GM19452 (cell line): ENCODE measurements at regions not wholly inside any gene's neighbourhood (a gene's known extent, or its start where the extent isn't known, plus 50 kb on each side); places are given as distances from the start of the nearest gene placed in this dataset.
A peak's percentile ranks its signal among the peaks of the same experiment; 100 is the strongest.
"Not testable (repeated sequence)": the region's sequence is repeated elsewhere in the genome, so short reads cannot be mapped to it uniquely, and the experiment has no call there.

Experiments
- ATAC-seq: cut with Tn5 transposase; IDR thresholded peaks from one replicate; pipeline ENCODE4 v1.9.1; 2021; ENCODE audit not compliant: unreplicated experiment

- no peak for ATAC-seq
Observed at GRCh38 chr1:195278644-195279043, 1329.6 kb downstream of the KCNT2 start.

- no peak for ATAC-seq
Observed at GRCh38 chr1:195275710-195276109, 1332.5 kb downstream of the KCNT2 start.

GRCh38 chr1:195251900-195252299 is 1356.3 kb downstream of the KCNT2 start:
- ATAC-seq: no peak

GRCh38 chr1:195243492-195243891 is 1364.7 kb downstream of the KCNT2 start:
- no peak for ATAC-seq

GRCh38 chr1:195241066-195241465 is 1367.2 kb downstream of the KCNT2 start:
- ATAC-seq: no peak

GRCh38 chr1:195238313-195238712 is 1369.9 kb downstream of the KCNT2 start:
- ATAC-seq: no peak

- ATAC-seq: no peak
Observed at GRCh38 chr1:195236991-195237889, 1371.0 kb downstream of the KCNT2 start.

- no peak for ATAC-seq
Observed at GRCh38 chr1:195218428-195219212, 1389.6 kb downstream of the KCNT2 start.

- no peak for ATAC-seq
Observed at GRCh38 chr1:195202241-195202640, 1406.0 kb downstream of the KCNT2 start.

- ATAC-seq: no peak
Observed at GRCh38 chr1:195200772-195201171, 1407.5 kb downstream of the KCNT2 start.

GRCh38 chr1:195197116-195197515 is 1411.1 kb downstream of the KCNT2 start:
- no peak for ATAC-seq

GRCh38 chr1:195195423-195196057 is 1412.7 kb downstream of the KCNT2 start:
- ATAC-seq: peak; percentile 96

- no peak for ATAC-seq
Observed at GRCh38 chr1:195193134-195193533, 1415.1 kb downstream of the KCNT2 start.

GRCh38 chr1:195188821-195189220 is 1419.4 kb downstream of the KCNT2 start:
- ATAC-seq: no peak

- ATAC-seq: no peak
Observed at GRCh38 chr1:195186544-195186943, 1421.7 kb downstream of the KCNT2 start.

GRCh38 chr1:195185736-195186135 is 1422.5 kb downstream of the KCNT2 start:
- no peak for ATAC-seq

- no peak for ATAC-seq
Observed at GRCh38 chr1:195185321-195185720, 1422.9 kb downstream of the KCNT2 start.

GRCh38 chr1:195173753-195174152 is 1434.5 kb downstream of the KCNT2 start:
- ATAC-seq: no peak

GRCh38 chr1:195159795-195160194 is 1448.4 kb downstream of the KCNT2 start:
- not testable (repeated sequence) for ATAC-seq

- no peak for ATAC-seq
Observed at GRCh38 chr1:195158091-195158490, 1450.1 kb downstream of the KCNT2 start.

GRCh38 chr1:195153107-195153506 is 1455.1 kb downstream of the KCNT2 start:
- ATAC-seq: no peak

GRCh38 chr1:195150768-195151167 is 1457.5 kb downstream of the KCNT2 start:
- ATAC-seq: no peak
